OCI-LY3 (cell line): ENCODE measurements at regions not wholly inside any gene's neighbourhood (a gene's known extent, or its start where the extent isn't known, plus 50 kb on each side); places are given as distances from the start of the nearest gene placed in this dataset.

ENCODE experiments used
- CTCF ChIP-seq: fragments of 200-600, 300-600 bp; sonication (generic); IDR thresholded peaks from 2 replicates; pipeline ENCODE4 v1.5.1; 2014; ENCODE audit warnings: antibody characterized with exemption, low read length, low read depth
- EZH2phosphoT487 ChIP-seq: fragments of 200-600 bp; shearing (Covaris generic); IDR thresholded peaks from 2 replicates; pipeline ENCODE4 v1.6.1; 2018; ENCODE audit warnings: antibody characterized with exemption, mixed run types, low read depth

- TF ChIP-seq CTCF (no peak), EZH2phosphoT487 (no peak)
Measured at GRCh38 chr1:116299248-116299647, 73.8 kb upstream of the ATP1A1 start.
